Lower lobe of right lung (tissue), 2 donors: ENCODE measurements at regions not wholly inside any gene's neighbourhood (a gene's known extent, or its start where the extent isn't known, plus 50 kb on each side); places are given as distances from the start of the nearest gene placed in this dataset.

Experiments used
- ATAC-seq, 2 donors: fragments of 200-7000 bp; cut with Tn5 transposase; one replicate each; pipeline ENCODE4 v1.9.1; 2020 to 2022; ENCODE audit warnings: mild to moderate bottlenecking in 2 of 2, moderate library complexity in 2 of 2
- DNase-seq: peaks from one replicate; pipeline ENCODE4 v3.0.0-alpha.2; 2020
- H3K27ac ChIP-seq: fragments of 200-600 bp; one replicate; pipeline ENCODE4 v1.8.0; 2022
- H3K27me3 ChIP-seq: fragments of 200-600 bp; one replicate; pipeline ENCODE4 v1.8.0; 2022; ENCODE audit warnings: low read depth
- H3K36me3 ChIP-seq: fragments of 200-600 bp; one replicate; pipeline ENCODE4 v1.8.0; 2022; ENCODE audit warnings: mild to moderate bottlenecking
- H3K4me1 ChIP-seq: fragments of 200-600 bp; one replicate; pipeline ENCODE4 v1.8.0; 2022
- H3K4me3 ChIP-seq: fragments of 200-600 bp; one replicate; pipeline ENCODE4 v1.8.0; 2022; ENCODE audit warnings: mild to moderate bottlenecking
- H3K9me3 ChIP-seq: fragments of 200-600 bp; one replicate; pipeline ENCODE4 v1.8.0; 2022
- intact Hi-C: fragments of 100-400 bp; cut with DNase I; formaldehyde crosslinking; loops from one replicate; pipeline ENCODE4 v1.11.0; 2022
- TF ChIP-seq, protein P1 (sequence below): fragments of 200-600 bp; IDR thresholded peaks from one replicate; pipeline ENCODE4 v1.8.0; 2022; ENCODE audit warnings: antibody characterized with exemption, mild to moderate bottlenecking
- donor health status: DM: no; HTN: yes; CAD: no; lungs with severe emphysema.

DNA sequence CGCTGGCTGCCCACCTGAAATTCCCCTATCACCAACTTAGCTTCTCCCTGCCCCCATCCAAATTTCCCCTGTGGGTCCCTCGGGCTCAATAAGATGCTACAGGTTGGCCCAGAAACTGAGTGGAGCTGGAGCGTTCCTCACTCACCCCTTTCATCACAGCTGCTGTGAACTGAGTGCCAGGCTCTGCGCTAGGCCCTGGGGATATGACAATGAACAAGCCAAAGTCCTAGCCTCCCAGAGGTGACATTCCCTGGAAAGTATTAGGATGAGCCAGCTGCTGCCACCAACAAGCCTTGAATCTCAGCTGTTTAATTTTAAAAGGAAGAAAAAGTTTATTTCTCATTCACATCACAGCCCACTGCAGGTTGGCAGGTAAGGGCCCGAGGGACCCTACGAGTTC, 86.6 kb upstream of the EYA2 start:
- Histone ChIP-seq H3K27ac (no peak overlapping the region), H3K4me3 (no peak overlapping the region), H3K9me3 (no peaks in the 10 kb centered on the region), H3K27me3 (peaks cover 34% of the 10 kb centered on the region), H3K4me1 (no peaks in the 10 kb centered on the region), H3K36me3 (no peaks in the 10 kb centered on the region)
- intact Hi-C loops = no loop called here
- no peak for DNase-seq
- no peak for ATAC-seq
- TF ChIP-seq, protein P1, sequence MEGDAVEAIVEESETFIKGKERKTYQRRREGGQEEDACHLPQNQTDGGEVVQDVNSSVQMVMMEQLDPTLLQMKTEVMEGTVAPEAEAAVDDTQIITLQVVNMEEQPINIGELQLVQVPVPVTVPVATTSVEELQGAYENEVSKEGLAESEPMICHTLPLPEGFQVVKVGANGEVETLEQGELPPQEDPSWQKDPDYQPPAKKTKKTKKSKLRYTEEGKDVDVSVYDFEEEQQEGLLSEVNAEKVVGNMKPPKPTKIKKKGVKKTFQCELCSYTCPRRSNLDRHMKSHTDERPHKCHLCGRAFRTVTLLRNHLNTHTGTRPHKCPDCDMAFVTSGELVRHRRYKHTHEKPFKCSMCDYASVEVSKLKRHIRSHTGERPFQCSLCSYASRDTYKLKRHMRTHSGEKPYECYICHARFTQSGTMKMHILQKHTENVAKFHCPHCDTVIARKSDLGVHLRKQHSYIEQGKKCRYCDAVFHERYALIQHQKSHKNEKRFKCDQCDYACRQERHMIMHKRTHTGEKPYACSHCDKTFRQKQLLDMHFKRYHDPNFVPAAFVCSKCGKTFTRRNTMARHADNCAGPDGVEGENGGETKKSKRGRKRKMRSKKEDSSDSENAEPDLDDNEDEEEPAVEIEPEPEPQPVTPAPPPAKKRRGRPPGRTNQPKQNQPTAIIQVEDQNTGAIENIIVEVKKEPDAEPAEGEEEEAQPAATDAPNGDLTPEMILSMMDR = no peak

DNA sequence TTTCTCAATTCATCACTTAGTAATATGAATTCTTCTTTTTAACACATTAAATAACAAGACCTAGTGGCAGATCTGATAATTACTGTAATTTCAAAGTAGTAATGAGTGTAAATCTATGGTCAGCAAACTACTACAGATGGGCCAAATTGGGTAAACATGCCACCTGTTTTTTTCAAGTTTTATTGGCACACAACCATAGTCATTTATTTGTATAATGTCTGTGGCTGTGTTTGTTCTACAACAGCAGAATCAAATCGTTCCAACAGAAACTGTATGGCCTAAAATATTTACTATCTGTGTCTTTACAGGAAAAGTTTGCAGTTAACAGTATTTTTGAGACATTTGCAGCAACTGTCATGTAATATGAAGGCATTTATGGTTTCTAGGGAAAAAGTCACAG, 86.1 kb upstream of the EYA2 start:
- H3K9me3 ChIP-seq = no peaks in the 10 kb centered on the region
- H3K4me1 ChIP-seq = no peaks in the 10 kb centered on the region
- no peak overlapping the region for H3K27ac ChIP-seq
- intact Hi-C loops = no loop called here
- peaks cover 37% of the 10 kb centered on the region for H3K27me3 ChIP-seq
- TF ChIP-seq, protein P1 = no peak
- DNase-seq (no peak), ATAC-seq (no peak)
- no peak overlapping the region for H3K4me3 ChIP-seq
- H3K36me3 ChIP-seq = no peaks in the 10 kb centered on the region

DNA sequence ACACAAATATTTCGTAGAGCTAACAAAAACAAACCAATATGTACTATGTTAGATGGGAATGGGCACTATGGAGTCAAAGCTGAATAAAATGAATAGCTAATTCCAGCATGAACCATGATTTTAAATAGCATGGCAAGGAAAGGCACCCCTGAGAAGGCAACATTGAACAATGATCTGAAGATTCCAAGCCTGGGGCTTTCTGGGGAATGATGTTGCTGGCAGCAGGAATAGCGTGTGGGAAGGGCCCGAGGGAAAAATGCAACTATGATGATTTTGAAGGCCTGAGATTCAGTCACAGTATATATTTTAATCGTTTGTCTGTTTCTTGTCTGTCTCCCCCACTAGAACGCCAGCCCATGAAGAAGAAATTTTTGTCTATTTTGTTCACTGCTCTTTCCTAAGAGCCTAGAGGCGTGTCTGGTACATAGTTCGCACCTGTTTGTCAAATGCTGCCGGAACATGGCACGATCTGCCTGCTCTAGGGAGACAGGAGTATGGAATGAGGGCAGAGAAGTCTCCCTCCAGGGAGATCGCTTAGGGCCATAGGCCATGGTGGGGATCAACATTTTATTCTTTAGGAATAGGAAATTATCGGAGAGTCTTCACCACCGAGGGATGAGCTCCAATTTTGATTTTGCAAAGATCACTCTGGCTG, 84.8 kb upstream of the EYA2 start:
- Histone ChIP-seq H3K36me3 (no peaks in the 10 kb centered on the region), H3K9me3 (no peaks in the 10 kb centered on the region), H3K4me3 (no peak overlapping the region), H3K27me3 (peaks cover 34% of the 10 kb centered on the region), H3K27ac (no peak overlapping the region), H3K4me1 (no peaks in the 10 kb centered on the region)
- intact Hi-C loops = no loop called here
- DNase-seq (no peak), ATAC-seq (no peak)
- TF ChIP-seq, protein P1 = no peak

DNA sequence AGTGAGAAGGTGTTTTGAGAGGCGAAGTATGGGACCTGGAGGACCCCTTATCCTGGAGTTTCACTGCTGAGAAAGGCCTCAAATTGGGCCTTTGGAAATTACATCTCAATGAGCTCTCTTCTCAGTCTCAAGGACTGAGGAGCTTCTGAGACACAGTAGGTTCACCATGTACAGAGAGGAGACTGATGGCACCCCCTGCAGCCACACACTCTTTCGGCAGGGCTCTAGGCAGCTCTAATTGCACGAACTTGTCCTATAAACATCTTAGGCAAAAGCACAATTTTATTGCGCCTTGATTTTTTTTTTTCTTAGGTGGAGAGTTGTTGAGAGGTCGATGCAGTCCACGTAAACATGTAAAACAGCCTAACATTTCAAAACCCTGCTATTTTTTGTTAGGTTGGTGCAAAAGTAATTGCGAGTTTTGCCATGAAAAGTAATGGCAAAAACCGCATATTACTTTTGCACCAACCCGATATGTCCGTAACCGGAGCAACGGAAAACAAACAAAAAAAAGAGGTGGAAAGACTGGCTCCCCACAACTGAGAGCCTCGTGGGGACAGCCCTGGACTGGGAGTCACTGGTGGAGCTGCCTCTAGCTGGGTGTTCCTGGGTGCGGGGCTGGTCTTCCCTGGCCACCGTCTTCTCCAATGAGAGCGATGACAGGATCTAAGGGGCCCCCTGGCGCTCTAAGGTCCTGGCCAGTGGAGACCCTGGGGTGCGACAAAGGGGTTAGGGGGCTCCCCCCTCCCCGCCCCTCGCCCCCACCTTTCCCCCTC, 84.0 kb upstream of the EYA2 start:
- H3K36me3 ChIP-seq = no peaks in the 10 kb centered on the region
- intact Hi-C loops = no loop called here
- H3K27me3 ChIP-seq = peaks cover 40% of the 10 kb centered on the region
- DNase-seq (no peak), ATAC-seq (no peak)
- no peak overlapping the region for H3K27ac ChIP-seq
- no peak overlapping the region for H3K4me3 ChIP-seq
- H3K4me1 ChIP-seq = no peaks in the 10 kb centered on the region
- H3K9me3 ChIP-seq = no peaks in the 10 kb centered on the region
- TF ChIP-seq, protein P1 = no peak

DNA sequence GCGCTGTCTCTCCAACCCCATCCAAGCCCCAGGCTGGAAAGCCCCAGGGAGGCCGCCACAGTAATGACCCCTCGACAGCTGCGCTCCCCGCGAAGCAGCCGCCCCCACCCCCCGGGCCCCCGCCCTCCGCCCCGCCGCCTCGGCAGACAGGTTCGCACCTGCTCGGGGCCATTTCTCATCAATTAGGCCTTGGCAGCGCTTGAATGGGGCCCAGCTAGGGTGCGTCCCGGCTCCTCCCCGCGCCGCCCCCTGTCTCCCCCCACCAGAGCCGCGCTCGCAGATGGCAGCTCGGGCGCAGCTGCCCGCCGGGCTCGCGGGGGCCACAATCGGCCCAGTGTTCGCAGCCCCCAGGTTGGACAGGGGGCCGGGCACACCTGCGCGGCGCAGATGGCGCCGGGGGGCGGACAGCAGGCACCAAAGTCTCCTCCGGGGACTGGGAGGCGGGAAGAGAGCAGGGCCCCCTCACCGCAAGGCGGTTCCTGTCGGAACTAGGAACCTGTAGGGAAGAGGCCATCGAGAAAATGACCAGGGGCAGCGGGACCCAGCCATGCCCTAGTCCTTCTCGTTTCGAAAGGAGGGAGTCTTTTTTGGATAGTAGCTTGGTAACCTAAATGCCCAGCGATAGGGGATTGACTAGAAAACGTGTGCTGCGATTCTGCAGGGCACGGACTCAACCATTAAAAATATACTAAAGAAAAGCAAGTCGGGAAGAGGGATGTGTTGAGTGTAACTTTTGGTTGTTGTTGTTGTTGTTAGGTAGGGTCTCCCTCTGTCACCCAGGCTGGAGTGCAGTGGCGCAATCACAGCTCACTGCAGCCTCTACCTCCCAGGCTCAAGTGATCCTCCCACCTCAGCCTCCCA, 83.2 kb upstream of the EYA2 start:
- Histone ChIP-seq H3K27ac (no peak overlapping the region), H3K36me3 (no peaks in the 10 kb centered on the region), H3K4me1 (no peaks in the 10 kb centered on the region), H3K4me3 (no peak overlapping the region), H3K9me3 (no peaks in the 10 kb centered on the region), H3K27me3 (peaks cover 44% of the 10 kb centered on the region)
- TF ChIP-seq, protein P1 = no peak
- intact Hi-C loops = no loop called here
- ATAC-seq = no peak
- no peak for DNase-seq
